Trophoblast cell (in vitro differentiated cells and primary cell): ENCODE measurements at regions not wholly inside any gene's neighbourhood (a gene's known extent, or its start where the extent isn't known, plus 50 kb on each side); places are given as distances from the start of the nearest gene placed in this dataset.
"Not testable (repeated sequence)": the region's sequence is repeated elsewhere in the genome, so short reads cannot be mapped to it uniquely, and the experiment has no call there.

Experiments
- DNase-seq, 2 donors: peaks; one replicate each; pipeline ENCODE4 v3.0.0-alpha.2; 2016
- H2AFZ ChIP-seq: 2 replicates; pipeline ENCODE4 v1.6.1; 2013; ENCODE audit warnings: low read length, moderate library complexity, mild to moderate bottlenecking; ENCODE audit not compliant: insufficient read depth, poor library complexity
- H2AK5ac ChIP-seq: 2 replicates; pipeline ENCODE4 v1.6.1; 2013; ENCODE audit warnings: mild to moderate bottlenecking, low read length
- H2BK120ac ChIP-seq: 2 replicates; pipeline ENCODE4 v1.6.1; 2013; ENCODE audit warnings: low read length, mild to moderate bottlenecking, moderate library complexity; ENCODE audit not compliant: insufficient read depth, poor library complexity
- H2BK12ac ChIP-seq: 2 replicates; pipeline ENCODE4 v1.6.1; 2013; ENCODE audit warnings: mild to moderate bottlenecking, low read length, moderate library complexity
- H2BK5ac ChIP-seq: 2 replicates; pipeline ENCODE4 v1.6.1; 2013; ENCODE audit warnings: low read length, low read depth, moderate library complexity, mild to moderate bottlenecking; ENCODE audit not compliant: poor library complexity
- H3K14ac ChIP-seq: 2 replicates; pipeline ENCODE4 v1.6.1; 2013; ENCODE audit warnings: mild to moderate bottlenecking, low read length
- H3K18ac ChIP-seq: 2 replicates; pipeline ENCODE4 v1.6.1; 2013; ENCODE audit warnings: mild to moderate bottlenecking, low read length
- H3K23ac ChIP-seq: 2 replicates; pipeline ENCODE4 v1.6.1; 2013; ENCODE audit warnings: low read length
- H3K27ac ChIP-seq: 2 replicates; pipeline ENCODE4 v1.5.1; 2013; ENCODE audit warnings: low read depth, mild to moderate bottlenecking, inconsistent platforms, low read length, moderate library complexity
- H3K27me3 ChIP-seq: 2 replicates; pipeline ENCODE4 v1.6.1; 2013; ENCODE audit warnings: inconsistent platforms, mild to moderate bottlenecking, low read length, moderate library complexity; ENCODE audit not compliant: insufficient read depth
- H3K36me3 ChIP-seq, 2 experiments: 1 replicate in 1 of 2; 2 replicates in 1 of 2; pipeline ENCODE4 v1.6.1; 2013; ENCODE audit warnings: low read length in 2 of 2, mild to moderate bottlenecking in 2 of 2, moderate library complexity in 1 of 2; ENCODE audit not compliant: insufficient read depth in 2 of 2, control insufficient read depth in 1 of 2
- H3K4ac ChIP-seq: 2 replicates; pipeline ENCODE4 v1.6.1; 2013; ENCODE audit warnings: low read depth, mild to moderate bottlenecking, low read length, moderate library complexity
- H3K4me1 ChIP-seq, 2 experiments: 1 replicate in 1 of 2; 2 replicates in 1 of 2; pipeline ENCODE4 v1.6.1; 2013; ENCODE audit warnings: low read length in 2 of 2, mild to moderate bottlenecking in 2 of 2, moderate library complexity in 1 of 2; ENCODE audit not compliant: insufficient read depth in 2 of 2, control insufficient read depth in 1 of 2
- H3K4me2 ChIP-seq: 2 replicates; pipeline ENCODE4 v1.6.1; 2013; ENCODE audit warnings: inconsistent platforms, mild to moderate bottlenecking, low read length, moderate library complexity
- H3K4me3 ChIP-seq: 2 replicates; pipeline ENCODE4 v1.5.1; 2013; ENCODE audit warnings: mild to moderate bottlenecking, low read depth, low read length, inconsistent platforms
- H3K79me1 ChIP-seq: one replicate; pipeline ENCODE4 v1.6.1; 2013; ENCODE audit warnings: low read length
- H3K79me2 ChIP-seq: 2 replicates; pipeline ENCODE4 v1.6.1; 2013; ENCODE audit warnings: low read length, mild to moderate bottlenecking; ENCODE audit not compliant: control insufficient read depth, insufficient read depth, poor library complexity
- H3K9ac ChIP-seq: 2 replicates; pipeline ENCODE4 v1.6.1; 2013; ENCODE audit warnings: mild to moderate bottlenecking, low read length
- H3K9me3 ChIP-seq: 2 replicates; pipeline ENCODE4 v1.6.1; 2013; ENCODE audit warnings: low read depth, mild to moderate bottlenecking, control low read depth, inconsistent platforms, low read length; ENCODE audit not compliant: insufficient read depth
- H4K12ac ChIP-seq: 2 replicates; pipeline ENCODE4 v1.6.1; 2013; ENCODE audit warnings: low read depth, mild to moderate bottlenecking, low read length, moderate library complexity
- H4K8ac ChIP-seq: 2 replicates; pipeline ENCODE4 v1.6.1; 2013; ENCODE audit warnings: low read depth, mild to moderate bottlenecking, low read length, moderate library complexity
- H4K91ac ChIP-seq: one replicate; pipeline ENCODE4 v1.6.1; 2013; ENCODE audit warnings: low read depth, mild to moderate bottlenecking, low read length, moderate library complexity
- WGBS: extraction: QIAGEN DNeasy Blood & Tissue Kit; methylation state at CpG from one replicate; pipeline ENCODE4 v1.1.7; 2013; ENCODE audit warnings: missing lambda C conversion rate; ENCODE audit not compliant: insufficient read length, insufficient coverage; ENCODE audit errors: extremely low coverage; 5-methylcytosine and 5-hydroxymethylcytosine counted together

DNA sequence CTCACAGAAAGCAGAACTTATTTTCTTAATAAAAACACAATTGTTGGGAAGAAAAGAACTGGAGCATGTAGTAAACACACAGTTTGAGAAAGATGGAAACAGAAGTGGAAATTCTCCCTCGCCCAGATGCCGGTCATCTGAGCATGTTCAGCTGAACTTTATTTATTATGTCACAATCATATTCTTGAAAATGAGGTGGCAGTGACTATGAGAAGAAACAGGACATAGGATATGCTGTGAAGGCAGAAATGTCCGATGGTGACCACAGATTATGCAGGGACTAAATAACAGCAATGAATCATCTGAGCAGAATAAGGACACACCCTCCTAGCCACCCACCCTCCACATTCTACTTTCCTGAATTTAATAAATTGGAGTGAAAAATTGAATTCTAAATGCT, 425.3 kb upstream of the NOX3 start:
- no peaks in the 10 kb centered on the region for H3K79me2 ChIP-seq
- no CpG with 5 or more reads among the region's 3 CpGs for WGBS

DNA sequence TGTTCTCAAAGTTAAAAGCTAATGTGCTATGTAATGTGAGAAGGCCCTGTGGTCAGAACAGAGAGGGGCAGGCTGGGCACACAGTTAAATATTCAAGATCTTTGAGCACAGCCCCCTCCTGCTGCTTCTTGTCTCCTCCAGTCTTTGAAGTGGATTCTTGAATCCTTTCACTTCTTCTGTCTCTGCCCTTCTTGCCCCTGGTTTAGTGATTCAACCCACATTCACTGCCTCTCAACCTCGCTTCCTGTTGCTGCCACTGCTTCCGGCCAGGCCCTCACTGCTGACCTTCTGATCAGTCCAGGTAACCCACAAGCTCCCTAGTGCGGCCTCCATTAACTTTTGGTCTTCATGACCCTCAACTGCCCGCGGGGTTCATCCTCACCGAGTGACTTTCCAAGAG, 417.3 kb upstream of the NOX3 start:
- Histone ChIP-seq H3K27me3 (no peaks in the 10 kb centered on the region), H2BK12ac (no peak overlapping the region), H4K12ac (no peak overlapping the region), H3K36me3 (no peaks in the 10 kb centered on the region), H3K4me1 (no peaks in the 10 kb centered on the region), H3K4me3 (no peak overlapping the region), H2BK5ac (no peak overlapping the region), H3K18ac (no peak overlapping the region), H2BK120ac (no peak overlapping the region), H3K4ac (no peak overlapping the region), H3K9me3 (no peaks in the 10 kb centered on the region), H3K9ac (no peak overlapping the region), H2AK5ac (no peak overlapping the region), H3K27ac (no peak overlapping the region), H4K91ac (no peak overlapping the region), H3K79me1 (no peaks in the 10 kb centered on the region), H3K23ac (no peak overlapping the region), H3K79me2 (no peaks in the 10 kb centered on the region), H2AFZ (no peak overlapping the region), H4K8ac (no peak overlapping the region), H3K14ac (no peak overlapping the region), H3K4me2 (no peak overlapping the region)
- DNase-seq: no peak
- no CpG with 5 or more reads among the region's 6 CpGs for WGBS

More for the DNA sequence above, 425.3 kb upstream of the NOX3 start:
- Histone ChIP-seq H3K9me3 (no peaks in the 10 kb centered on the region), H2AFZ (no peak overlapping the region), H4K8ac (no peak overlapping the region), H3K27me3 (no peaks in the 10 kb centered on the region), H2BK12ac (no peak overlapping the region), H3K23ac (peak overlapping the region; percentile 81), H3K9ac (no peak overlapping the region), H2BK5ac (no peak overlapping the region), H3K4ac (no peak overlapping the region), H2AK5ac (no peak overlapping the region), H3K36me3 (no peaks in the 10 kb centered on the region), H4K91ac (no peak overlapping the region), H3K4me1 (no peaks in the 10 kb centered on the region), H3K27ac (no peak overlapping the region), H3K79me1 (no peaks in the 10 kb centered on the region), H2BK120ac (no peak overlapping the region), H4K12ac (no peak overlapping the region), H3K18ac (no peak overlapping the region), H3K4me3 (no peak overlapping the region), H3K14ac (no peak overlapping the region), H3K4me2 (no peak overlapping the region)
- peak in 1 of 2 donors; percentile 4 for DNase-seq

DNA sequence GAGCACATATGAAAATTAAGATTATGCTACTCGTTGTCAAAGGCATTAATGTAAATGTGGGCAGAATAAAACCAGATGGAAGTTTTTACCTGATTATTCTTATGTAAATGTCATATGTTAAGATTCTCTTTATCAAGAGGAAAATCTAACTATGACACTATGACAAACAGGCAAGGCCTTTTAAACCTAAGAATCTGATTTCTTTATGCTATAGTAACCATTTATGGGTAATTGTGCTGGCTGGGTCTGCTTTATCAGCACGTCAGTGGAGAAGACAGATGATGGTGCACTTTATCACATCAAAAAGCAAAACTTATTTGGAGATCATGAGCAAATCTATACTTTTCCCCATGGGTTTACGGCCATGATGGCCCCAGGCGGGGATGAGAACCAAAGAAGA, 412.0 kb upstream of the NOX3 start:
- Histone ChIP-seq H3K4me3 (no peak overlapping the region), H3K23ac (no peak overlapping the region), H3K4ac (no peak overlapping the region), H3K14ac (no peak overlapping the region), H4K91ac (no peak overlapping the region), H2BK120ac (no peak overlapping the region), H3K36me3 (no peaks in the 10 kb centered on the region), H3K9me3 (no peaks in the 10 kb centered on the region), H2AFZ (no peak overlapping the region), H3K4me2 (no peak overlapping the region), H3K4me1 (no peaks in the 10 kb centered on the region), H2BK5ac (no peak overlapping the region), H2AK5ac (no peak overlapping the region), H3K79me1 (no peaks in the 10 kb centered on the region), H2BK12ac (no peak overlapping the region), H3K18ac (no peak overlapping the region), H3K9ac (no peak overlapping the region), H3K27me3 (no peaks in the 10 kb centered on the region), H3K27ac (no peak overlapping the region), H3K79me2 (no peaks in the 10 kb centered on the region), H4K12ac (no peak overlapping the region), H4K8ac (no peak overlapping the region)
- no peak for DNase-seq
- WGBS: no CpG with 5 or more reads among the region's 4 CpGs

DNA sequence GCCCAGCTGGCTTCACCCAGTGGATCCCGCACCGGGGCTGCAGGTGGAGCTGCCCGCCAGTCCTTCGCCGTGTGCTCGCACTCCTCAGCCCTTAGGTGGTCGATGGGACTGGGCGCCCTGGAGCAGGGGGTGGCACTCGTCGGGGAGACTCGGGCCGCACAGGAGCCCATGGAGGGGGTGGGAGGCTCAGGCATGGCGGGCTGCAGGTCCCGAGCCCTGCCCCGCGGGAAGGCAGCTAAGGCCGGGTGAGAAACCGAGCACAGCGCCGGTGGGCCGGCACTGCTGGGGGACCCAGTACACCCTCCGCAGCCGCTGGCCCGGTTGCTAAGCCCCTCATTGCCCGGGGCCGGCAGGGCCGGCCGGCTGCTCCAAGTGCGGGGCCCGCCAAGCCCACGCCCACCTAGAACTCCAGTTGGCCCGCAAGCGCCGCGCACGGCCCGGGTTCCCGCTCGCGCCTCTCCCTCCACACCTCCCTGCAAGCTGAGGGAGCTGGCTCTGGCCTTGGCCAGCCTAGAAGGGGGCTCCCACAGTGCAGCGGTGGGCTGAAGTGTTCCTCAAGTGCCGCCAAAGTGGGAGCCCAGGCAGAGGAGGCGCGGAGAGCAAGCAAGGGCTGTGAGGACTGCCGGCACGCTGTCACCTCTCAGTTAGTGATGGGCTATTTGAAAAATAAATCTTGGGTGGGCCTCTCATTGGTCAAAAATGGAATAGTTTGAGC, 411.2 kb upstream of the NOX3 start:
- not testable (repeated sequence) for H3K14ac ChIP-seq, H3K4ac ChIP-seq, H3K4me1 ChIP-seq, H4K91ac ChIP-seq, H4K8ac ChIP-seq, H2AFZ ChIP-seq, H4K12ac ChIP-seq, H3K79me1 ChIP-seq, H3K4me3 ChIP-seq, H3K79me2 ChIP-seq, H3K23ac ChIP-seq, H2BK120ac ChIP-seq, H3K36me3 ChIP-seq, H3K9me3 ChIP-seq, H2BK5ac ChIP-seq, H2AK5ac ChIP-seq, H3K4me2 ChIP-seq, H3K27ac ChIP-seq, H3K27me3 ChIP-seq, H3K9ac ChIP-seq, H3K18ac ChIP-seq, H2BK12ac ChIP-seq, DNase-seq
- WGBS: no CpG with 5 or more reads among the region's 46 CpGs
